ENCODE measurements at regions not wholly inside any gene's neighbourhood (a gene's known extent, or its start where the extent isn't known, plus 50 kb on each side); places are given as distances from the start of the nearest gene placed in this dataset.

DNA sequence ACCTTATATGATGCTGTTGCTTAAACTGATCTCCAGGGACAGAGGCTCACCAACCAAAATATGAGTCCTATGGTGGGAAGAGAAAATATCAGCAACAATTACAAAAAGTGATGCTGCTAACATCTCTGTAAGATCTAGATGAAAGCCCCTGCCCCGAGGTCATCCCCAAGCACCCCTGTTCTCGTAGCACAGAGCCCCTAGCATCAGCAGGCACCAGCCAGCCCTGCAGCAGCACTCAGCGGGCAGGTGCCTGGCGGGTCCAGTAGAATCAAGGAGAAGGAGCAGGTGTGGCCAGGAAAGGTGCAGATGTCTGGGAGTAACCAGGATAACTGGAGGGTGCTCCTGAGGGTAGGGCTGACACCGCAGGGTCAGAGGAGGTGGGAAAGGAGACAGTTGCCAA, 474.2 kb upstream of the MYT1L start:
- Mint-ChIP-seq H3K27ac (no peak overlapping the region), H3K4me1 (no peaks in the 10 kb centered on the region), H3K27me3 (ENCODE audit: low read depth, poor library complexity) (peaks cover 36% of the 10 kb centered on the region), H3K4me3 (no peak overlapping the region), H3K9me3 (peaks cover 46% of the 10 kb centered on the region), H3K36me3 (ENCODE audit: low read depth) (no peaks in the 10 kb centered on the region)
- TF ChIP-seq CTCF (IDR thresholded peaks at IDR 0.05): no peak
- no peak for DNase-seq

- no peaks in the 10 kb centered on the region for H3K36me3 Mint-ChIP-seq (ENCODE audit: low read depth)
- TF ChIP-seq CTCF (IDR thresholded peaks at IDR 0.05): no peak
- no peak overlapping the region for H3K4me3 Mint-ChIP-seq
- DNase-seq: no peak
- H3K27me3 Mint-ChIP-seq (ENCODE audit: low read depth, poor library complexity): peaks cover 36% of the 10 kb centered on the region
- no peaks in the 10 kb centered on the region for H3K4me1 Mint-ChIP-seq
- peaks cover 45% of the 10 kb centered on the region for H3K9me3 Mint-ChIP-seq
- H3K27ac Mint-ChIP-seq: no peak overlapping the region
These were observed 473.5 kb upstream of the MYT1L start for GRCh38 chr2:2804528-2804927.

DNA sequence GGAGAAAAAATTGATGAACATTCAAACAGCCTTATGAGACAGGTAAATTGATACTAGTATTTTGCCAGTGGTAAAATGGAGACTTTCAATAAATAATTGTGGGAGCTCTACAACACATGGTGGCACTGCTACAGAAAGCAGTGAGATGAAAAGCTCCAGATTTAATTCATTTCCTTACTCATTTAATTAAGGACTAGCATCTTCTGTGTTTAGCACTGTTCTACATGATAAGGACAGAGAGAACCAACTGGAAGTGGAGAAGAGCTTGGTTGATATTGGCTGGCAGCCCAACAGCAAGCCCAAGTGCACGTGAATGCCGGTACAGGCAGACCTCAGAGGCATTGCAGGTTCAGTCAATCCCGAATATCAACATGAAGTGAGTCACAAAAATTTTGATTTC, 470.4 kb upstream of the MYT1L start:
- Mint-ChIP-seq H3K27me3 (ENCODE audit: low read depth, poor library complexity) (peaks cover 52% of the 10 kb centered on the region), H3K4me3 (no peak overlapping the region), H3K27ac (no peak overlapping the region), H3K4me1 (no peaks in the 10 kb centered on the region), H3K9me3 (peaks cover 45% of the 10 kb centered on the region), H3K36me3 (ENCODE audit: low read depth) (no peaks in the 10 kb centered on the region)
- no peak for TF ChIP-seq CTCF (IDR thresholded peaks at IDR 0.05)
- no peak for DNase-seq

DNA sequence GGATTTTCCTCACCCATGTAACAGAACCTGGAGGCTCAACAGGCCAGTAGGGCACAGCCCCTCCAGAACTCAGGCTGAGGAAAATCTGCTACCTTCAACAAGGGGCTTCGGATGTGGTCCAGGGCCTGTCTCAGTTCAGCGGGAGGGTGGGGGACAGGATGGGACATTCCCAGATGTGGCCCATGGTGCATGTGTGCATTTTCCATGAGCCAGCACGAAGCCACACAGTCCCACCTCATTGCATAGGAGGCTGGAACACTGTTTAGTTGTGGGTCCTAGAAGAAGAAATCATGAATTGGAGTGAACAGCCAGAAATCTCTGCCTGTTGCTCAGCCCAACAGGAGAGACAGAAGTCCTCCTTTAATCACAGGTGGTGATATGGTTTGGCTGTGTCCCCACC, 469.6 kb upstream of the MYT1L start:
- no peak overlapping the region for H3K4me3 Mint-ChIP-seq
- H3K27me3 Mint-ChIP-seq (ENCODE audit: low read depth, poor library complexity): peaks cover 49% of the 10 kb centered on the region
- no peak for DNase-seq
- H3K4me1 Mint-ChIP-seq: no peaks in the 10 kb centered on the region
- H3K36me3 Mint-ChIP-seq (ENCODE audit: low read depth): no peaks in the 10 kb centered on the region
- H3K9me3 Mint-ChIP-seq: peaks cover 45% of the 10 kb centered on the region
- no peak overlapping the region for H3K27ac Mint-ChIP-seq
- TF ChIP-seq CTCF (IDR thresholded peaks at IDR 0.05): no peak

- Mint-ChIP-seq H3K9me3 (peaks cover 45% of the 10 kb centered on the region), H3K27ac (no peak overlapping the region), H3K36me3 (ENCODE audit: low read depth) (no peaks in the 10 kb centered on the region), H3K27me3 (ENCODE audit: low read depth, poor library complexity) (peaks cover 43% of the 10 kb centered on the region), H3K4me1 (no peaks in the 10 kb centered on the region), H3K4me3 (no peak overlapping the region)
- DNase-seq: no peak
- no peak for TF ChIP-seq CTCF (IDR thresholded peaks at IDR 0.05)
These were observed 468.9 kb upstream of the MYT1L start for GRCh38 chr2:2800001-2800400.

- no peak overlapping the region for H3K4me3 Mint-ChIP-seq
- peaks cover 47% of the 10 kb centered on the region for H3K27me3 Mint-ChIP-seq (ENCODE audit: low read depth, poor library complexity)
- no peak overlapping the region for H3K27ac Mint-ChIP-seq
- no peak for DNase-seq
- H3K36me3 Mint-ChIP-seq (ENCODE audit: low read depth): no peaks in the 10 kb centered on the region
- no peaks in the 10 kb centered on the region for H3K4me1 Mint-ChIP-seq
- peaks cover 41% of the 10 kb centered on the region for H3K9me3 Mint-ChIP-seq
- TF ChIP-seq CTCF (IDR thresholded peaks at IDR 0.05): no peak
These were observed 468.1 kb upstream of the MYT1L start for GRCh38 chr2:2799151-2799697.

Measured in nephron progenitor cell (in vitro differentiated cells).